ENCODE measurements at regions not wholly inside any gene's neighbourhood (a gene's known extent, or its start where the extent isn't known, plus 50 kb on each side); places are given as distances from the start of the nearest gene placed in this dataset.

DNA sequence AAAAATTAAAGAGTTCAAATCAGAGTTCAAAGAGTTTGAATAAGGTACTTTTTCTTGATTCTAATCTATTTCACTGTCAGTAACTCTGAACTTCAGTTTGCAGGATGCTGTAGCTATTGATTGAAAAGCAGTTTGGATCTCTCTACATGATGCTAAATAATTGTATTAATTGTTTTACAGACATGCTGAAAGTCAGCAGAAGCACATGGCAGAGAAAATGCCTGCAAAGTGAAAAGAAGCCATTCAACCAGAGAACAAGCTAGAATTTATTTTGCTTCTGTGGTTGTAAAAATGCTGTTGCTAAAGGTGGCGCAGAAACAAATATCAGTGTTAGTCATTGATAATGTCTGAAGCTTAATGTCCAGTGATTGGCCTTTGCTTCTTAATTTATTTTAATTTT lies 92.1 kb upstream of the IL12A start:
- Mint-ChIP-seq H3K36me3 (peaks cover 35% of the 10 kb centered on the region), H3K4me3 (no peak overlapping the region), H3K9me3 (no peaks in the 10 kb centered on the region), H3K4me1 (peaks cover 23% of the 10 kb centered on the region), H3K27me3 (ENCODE audit: insufficient read depth, low read depth) (no peaks in the 10 kb centered on the region), H3K27ac (no peak overlapping the region)
- Histone ChIP-seq H3K27me3 (no peaks in the 10 kb centered on the region), H3K79me2 (ENCODE audit: low read depth) (no peaks in the 10 kb centered on the region), H3F3A (ENCODE audit: low read depth) (peaks cover 19% of the 10 kb centered on the region), H3K4me2 (no peak overlapping the region), H2AFZ (replicated peaks) (no peak overlapping the region), H4K20me1 (ENCODE audit: low read depth) (no peaks in the 10 kb centered on the region), H3K4me3 (no peak overlapping the region), H3K36me3 (peaks cover 11% of the 10 kb centered on the region), H3K27ac (no peak overlapping the region), H3K9ac (no peak overlapping the region), H3K9me3 (ENCODE audit: low read depth) (no peaks in the 10 kb centered on the region), H3K4me1 (peaks cover 18% of the 10 kb centered on the region)
- DNase-seq (ENCODE audit: low spot score): no peak
- no peak for TF ChIP-seq EZH2phosphoT487 (IDR thresholded peaks at IDR 0.05)
- TF ChIP-seq, protein P1, sequence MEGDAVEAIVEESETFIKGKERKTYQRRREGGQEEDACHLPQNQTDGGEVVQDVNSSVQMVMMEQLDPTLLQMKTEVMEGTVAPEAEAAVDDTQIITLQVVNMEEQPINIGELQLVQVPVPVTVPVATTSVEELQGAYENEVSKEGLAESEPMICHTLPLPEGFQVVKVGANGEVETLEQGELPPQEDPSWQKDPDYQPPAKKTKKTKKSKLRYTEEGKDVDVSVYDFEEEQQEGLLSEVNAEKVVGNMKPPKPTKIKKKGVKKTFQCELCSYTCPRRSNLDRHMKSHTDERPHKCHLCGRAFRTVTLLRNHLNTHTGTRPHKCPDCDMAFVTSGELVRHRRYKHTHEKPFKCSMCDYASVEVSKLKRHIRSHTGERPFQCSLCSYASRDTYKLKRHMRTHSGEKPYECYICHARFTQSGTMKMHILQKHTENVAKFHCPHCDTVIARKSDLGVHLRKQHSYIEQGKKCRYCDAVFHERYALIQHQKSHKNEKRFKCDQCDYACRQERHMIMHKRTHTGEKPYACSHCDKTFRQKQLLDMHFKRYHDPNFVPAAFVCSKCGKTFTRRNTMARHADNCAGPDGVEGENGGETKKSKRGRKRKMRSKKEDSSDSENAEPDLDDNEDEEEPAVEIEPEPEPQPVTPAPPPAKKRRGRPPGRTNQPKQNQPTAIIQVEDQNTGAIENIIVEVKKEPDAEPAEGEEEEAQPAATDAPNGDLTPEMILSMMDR (IDR thresholded peaks at IDR 0.05): no peak
- TF ChIP-seq EZH2 (IDR thresholded peaks at IDR 0.05): no peak

DNA sequence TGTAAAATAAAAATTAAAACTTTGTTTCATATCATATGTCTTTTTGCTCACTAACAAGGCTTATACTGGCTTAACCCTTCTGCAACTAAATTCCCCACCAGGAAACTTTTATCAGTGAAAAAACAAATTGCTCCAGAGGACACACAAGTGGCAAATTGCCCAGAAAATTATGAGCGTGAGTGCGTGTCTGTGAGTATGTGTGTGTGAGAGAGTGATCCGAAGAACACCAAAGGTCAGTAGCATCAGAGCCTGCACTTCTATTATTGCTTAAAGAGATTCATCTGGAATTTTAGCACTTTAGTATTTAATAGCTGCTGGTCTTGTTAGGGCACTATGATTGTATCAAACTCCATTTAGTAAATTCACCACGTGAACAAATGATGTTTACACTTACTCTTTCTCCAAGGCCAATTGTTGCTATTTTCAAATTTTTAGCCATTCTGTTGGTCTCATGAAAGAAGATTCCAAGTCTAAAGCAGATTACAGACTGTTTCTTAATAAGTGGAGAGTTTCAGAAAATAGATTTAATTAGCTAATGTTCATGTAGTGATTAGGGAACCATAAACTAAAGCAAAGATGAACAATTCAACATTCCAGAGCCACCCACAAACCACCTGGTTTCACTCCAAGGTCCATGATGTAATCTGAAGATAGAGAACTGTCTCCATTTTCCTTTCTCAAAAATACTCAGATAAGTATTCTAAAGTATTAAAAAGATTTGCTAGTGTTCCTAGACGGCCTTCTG lies 91.1 kb upstream of the IL12A start:
- no peaks in the 10 kb centered on the region for H3K9me3 ChIP-seq (ENCODE audit: low read depth)
- H3K79me2 ChIP-seq (ENCODE audit: low read depth): no peaks in the 10 kb centered on the region
- Mint-ChIP-seq H3K36me3 (peaks cover 27% of the 10 kb centered on the region), H3K4me1 (peaks cover 24% of the 10 kb centered on the region), H3K27ac (no peak overlapping the region), H3K4me3 (no peak overlapping the region), H3K27me3 (ENCODE audit: insufficient read depth, low read depth) (no peaks in the 10 kb centered on the region), H3K9me3 (no peaks in the 10 kb centered on the region)
- DNase-seq (ENCODE audit: low spot score): no peak
- H3K9ac ChIP-seq: no peak overlapping the region
- TF ChIP-seq EZH2phosphoT487 (IDR thresholded peaks at IDR 0.05) (no peak), EZH2 (IDR thresholded peaks at IDR 0.05) (no peak)
- TF ChIP-seq, protein P1 (IDR thresholded peaks at IDR 0.05): no peak
- H3K4me2 ChIP-seq: no peak overlapping the region
- H3F3A ChIP-seq (ENCODE audit: low read depth): peaks cover 19% of the 10 kb centered on the region
- H3K4me3 ChIP-seq: no peak overlapping the region
- no peaks in the 10 kb centered on the region for H4K20me1 ChIP-seq (ENCODE audit: low read depth)
- H3K4me1 ChIP-seq: peaks cover 18% of the 10 kb centered on the region
- no peaks in the 10 kb centered on the region for H3K27me3 ChIP-seq
- H3K36me3 ChIP-seq: peaks cover 11% of the 10 kb centered on the region
- no peak overlapping the region for H3K27ac ChIP-seq
- H2AFZ ChIP-seq (replicated peaks): no peak overlapping the region

DNA sequence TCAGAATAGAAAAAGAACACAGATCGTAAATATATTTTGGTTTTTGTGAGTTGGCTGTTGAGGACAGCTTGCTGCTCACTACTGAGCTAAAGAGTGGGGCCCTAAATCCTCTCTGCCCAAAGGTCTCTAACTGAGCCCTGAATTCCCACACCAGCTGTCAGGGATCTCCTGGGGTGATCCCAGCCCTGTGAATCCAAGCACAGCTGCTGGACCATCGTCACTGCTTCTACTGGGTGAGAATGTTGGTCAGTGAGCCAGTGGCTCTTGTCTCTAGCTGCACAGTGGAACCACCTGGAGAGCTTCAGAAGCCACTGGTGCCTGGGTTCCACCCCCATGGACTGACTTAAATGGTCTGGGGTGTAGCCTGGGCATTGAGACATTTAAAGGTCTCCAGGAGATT lies 90.5 kb upstream of the IL12A start:
- peak overlapping the region; percentile 34 for H3K27ac ChIP-seq
- no peak overlapping the region for H3K4me2 ChIP-seq
- peaks cover 11% of the 10 kb centered on the region for H3K36me3 ChIP-seq
- Mint-ChIP-seq H3K9me3 (no peaks in the 10 kb centered on the region), H3K4me3 (no peak overlapping the region), H3K27me3 (ENCODE audit: insufficient read depth, low read depth) (no peaks in the 10 kb centered on the region), H3K36me3 (peaks cover 27% of the 10 kb centered on the region), H3K4me1 (peaks cover 29% of the 10 kb centered on the region), H3K27ac (no peak overlapping the region)
- no peak overlapping the region for H2AFZ ChIP-seq (replicated peaks)
- no peak overlapping the region for H3K9ac ChIP-seq
- H3K27me3 ChIP-seq: no peaks in the 10 kb centered on the region
- peaks cover 23% of the 10 kb centered on the region for H3F3A ChIP-seq (ENCODE audit: low read depth)
- H3K79me2 ChIP-seq (ENCODE audit: low read depth): no peaks in the 10 kb centered on the region
- H3K9me3 ChIP-seq (ENCODE audit: low read depth): no peaks in the 10 kb centered on the region
- no peak overlapping the region for H3K4me3 ChIP-seq
- H4K20me1 ChIP-seq (ENCODE audit: low read depth): no peaks in the 10 kb centered on the region
- TF ChIP-seq, protein P1 (IDR thresholded peaks at IDR 0.05): no peak
- no peak for TF ChIP-seq EZH2 (IDR thresholded peaks at IDR 0.05)
- TF ChIP-seq EZH2phosphoT487 (IDR thresholded peaks at IDR 0.05): no peak
- peaks cover 18% of the 10 kb centered on the region for H3K4me1 ChIP-seq
- no peak for DNase-seq (ENCODE audit: low spot score)
